Karpas-422 (cell line): ENCODE measurements at regions not wholly inside any gene's neighbourhood (a gene's known extent, or its start where the extent isn't known, plus 50 kb on each side); places are given as distances from the start of the nearest gene placed in this dataset.
"Not testable (repeated sequence)": the region's sequence is repeated elsewhere in the genome, so short reads cannot be mapped to it uniquely, and the experiment has no call there.

ENCODE experiments used
- DNase-seq: peaks from one replicate; pipeline ENCODE4 v3.0.0-alpha.2; 2015
- H2AFZ ChIP-seq: fragments of 200-600 bp; sonication (generic); 2 replicates; pipeline ENCODE4 v1.6.1; 2014; ENCODE audit warnings: antibody characterized with exemption, low read length, mixed read lengths
- H3K27ac ChIP-seq: fragments of 200-600 bp; sonication (generic); 2 replicates; pipeline ENCODE4 v1.5.1; 2014; ENCODE audit warnings: mild to moderate bottlenecking, low read length, moderate library complexity
- H3K27me3 ChIP-seq: fragments of 200-600 bp; sonication (generic); 2 replicates; pipeline ENCODE4 v1.6.1; 2014; ENCODE audit warnings: low read length, mixed read lengths
- H3K36me3 ChIP-seq: fragments of 200-600 bp; sonication (generic); 2 replicates; pipeline ENCODE4 v1.6.1; 2014; ENCODE audit warnings: low read length, mixed read lengths; ENCODE audit not compliant: insufficient read depth
- H3K4me1 ChIP-seq: fragments of 200-600 bp; sonication (generic); 2 replicates; pipeline ENCODE4 v1.6.1; 2014; ENCODE audit warnings: mild to moderate bottlenecking, low read length, mixed read lengths
- H3K4me2 ChIP-seq: fragments of 200-600 bp; sonication (generic); 2 replicates; pipeline ENCODE4 v1.6.1; 2014; ENCODE audit warnings: low read length, low read depth, mild to moderate bottlenecking; ENCODE audit not compliant: poor library complexity, severe bottlenecking
- H3K4me3 ChIP-seq: fragments of 200-600 bp; sonication (generic); 2 replicates; pipeline ENCODE4 v1.5.1; 2014; ENCODE audit warnings: mild to moderate bottlenecking, antibody characterized with exemption, low read length, mixed read lengths
- H3K79me2 ChIP-seq: fragments of 200-600 bp; sonication (generic); 2 replicates; pipeline ENCODE4 v1.6.1; 2014; ENCODE audit warnings: mild to moderate bottlenecking, low read length, mixed read lengths
- H3K9ac ChIP-seq: fragments of 200-600 bp; sonication (generic); 2 replicates; pipeline ENCODE4 v1.6.0; 2014; ENCODE audit warnings: low read length
- H3K9me2 ChIP-seq: fragments of 200-600 bp; sonication (generic), shearing (Covaris generic); replicated peaks from 2 replicates; pipeline ENCODE4 v1.6.0; 2014; ENCODE audit warnings: mild to moderate bottlenecking, low read length, moderate library complexity; ENCODE audit not compliant: insufficient read depth
- H3K9me3 ChIP-seq: fragments of 300-700, 200-600 bp; sonication (generic); 2 replicates; pipeline ENCODE4 v1.6.1; 2014; ENCODE audit warnings: low read length, mixed read lengths
- H4K20me1 ChIP-seq: fragments of 200-600 bp; sonication (generic); 2 replicates; pipeline ENCODE4 v1.6.1; 2014; ENCODE audit warnings: mild to moderate bottlenecking, antibody characterized with exemption, low read length, low read depth; ENCODE audit not compliant: insufficient read depth

DNA sequence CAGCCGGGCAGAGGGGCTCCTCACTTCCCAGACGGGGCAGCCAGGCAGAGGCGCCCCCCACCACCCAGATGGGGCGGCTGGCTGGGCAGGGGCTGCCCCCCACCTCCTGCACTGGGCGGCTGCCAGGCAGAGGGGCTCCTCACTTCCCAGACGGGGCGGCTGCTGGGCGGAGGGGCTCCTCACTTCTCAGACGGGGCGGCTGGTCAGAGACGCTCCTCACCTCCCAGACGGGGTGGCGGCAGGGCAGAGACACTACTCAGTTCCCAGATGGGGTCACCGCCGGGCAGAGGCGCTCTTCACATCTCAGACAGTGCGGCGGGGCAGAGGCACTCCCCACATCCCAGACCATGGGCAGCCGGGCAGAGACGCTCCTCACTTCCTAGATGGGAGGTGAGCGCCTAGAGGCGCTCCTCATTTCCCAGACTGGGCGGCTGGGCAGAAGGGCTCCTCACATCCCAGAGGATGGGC is 142.3 kb upstream of the FHIT start:
- not testable (repeated sequence) for H3K4me3 ChIP-seq, H3K4me2 ChIP-seq, H3K36me3 ChIP-seq, H3K9me2 ChIP-seq, H3K9me3 ChIP-seq, H2AFZ ChIP-seq, H3K79me2 ChIP-seq, H3K27ac ChIP-seq, H4K20me1 ChIP-seq, H3K27me3 ChIP-seq, H3K4me1 ChIP-seq, H3K9ac ChIP-seq, DNase-seq

DNA sequence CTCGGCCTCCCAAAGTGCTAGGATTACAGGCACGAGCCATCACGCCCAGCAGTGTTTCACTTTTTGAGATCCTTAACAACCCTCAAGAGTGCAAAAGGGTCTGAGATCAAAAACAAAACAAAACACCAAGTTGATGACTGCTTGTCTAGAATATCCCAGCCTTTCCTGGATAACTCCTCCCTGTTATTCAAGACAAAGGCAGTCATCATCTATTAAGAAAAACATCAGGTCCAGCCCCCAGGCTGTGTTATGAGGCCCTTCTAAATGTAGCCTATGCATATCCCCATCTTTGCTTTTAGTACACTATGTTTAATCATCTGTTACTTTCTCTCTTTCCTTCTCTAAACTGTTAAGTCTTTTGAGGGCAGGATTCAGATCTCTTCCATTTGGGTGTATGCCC is 150.1 kb upstream of the FHIT start:
- no peaks in the 10 kb centered on the region for H3K79me2 ChIP-seq
- no peaks in the 10 kb centered on the region for H3K36me3 ChIP-seq
- no peaks in the 10 kb centered on the region for H3K9me2 ChIP-seq
- no peak overlapping the region for H3K4me3 ChIP-seq
- H3K4me2 ChIP-seq: no peak overlapping the region
- H3K4me1 ChIP-seq: no peaks in the 10 kb centered on the region
- no peak for DNase-seq
- no peaks in the 10 kb centered on the region for H3K27me3 ChIP-seq
- H4K20me1 ChIP-seq: no peaks in the 10 kb centered on the region
- H3K27ac ChIP-seq: no peak overlapping the region
- peaks cover 5% of the 10 kb centered on the region; the same call in 1 of the 2 replicates for H3K9me3 ChIP-seq
- no peak overlapping the region for H2AFZ ChIP-seq
- H3K9ac ChIP-seq: no peak overlapping the region

DNA sequence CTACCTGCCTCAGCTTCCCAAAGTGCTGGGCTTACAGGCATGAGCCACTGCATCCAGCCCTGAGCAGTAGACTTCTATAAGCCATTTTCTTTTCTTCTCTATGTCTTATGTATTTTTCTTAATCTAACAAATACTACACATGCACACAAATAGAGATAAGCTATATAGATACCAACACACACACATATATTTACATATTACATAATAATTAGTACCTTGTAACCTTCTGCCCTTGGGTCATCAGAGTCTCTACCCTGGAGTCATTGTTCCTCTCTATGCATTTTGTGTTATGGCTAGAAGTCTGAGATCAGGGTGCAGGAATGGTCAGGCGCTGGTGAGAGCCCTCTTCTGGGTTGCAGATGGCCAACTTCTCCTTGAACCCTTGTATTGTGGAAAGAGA is 154.0 kb upstream of the PTPRG start:
- Histone ChIP-seq H3K4me1 (no peaks in the 10 kb centered on the region), H3K9me2 (no peaks in the 10 kb centered on the region), H3K27me3 (no peaks in the 10 kb centered on the region), H2AFZ (no peak overlapping the region), H3K36me3 (no peaks in the 10 kb centered on the region), H3K27ac (no peak overlapping the region), H3K9me3 (peaks cover 6% of the 10 kb centered on the region; the same call in 1 of the 2 replicates), H3K4me3 (no peak overlapping the region), H3K9ac (no peak overlapping the region), H3K79me2 (no peaks in the 10 kb centered on the region), H3K4me2 (no peak overlapping the region), H4K20me1 (no peaks in the 10 kb centered on the region)
- DNase-seq: no peak

DNA sequence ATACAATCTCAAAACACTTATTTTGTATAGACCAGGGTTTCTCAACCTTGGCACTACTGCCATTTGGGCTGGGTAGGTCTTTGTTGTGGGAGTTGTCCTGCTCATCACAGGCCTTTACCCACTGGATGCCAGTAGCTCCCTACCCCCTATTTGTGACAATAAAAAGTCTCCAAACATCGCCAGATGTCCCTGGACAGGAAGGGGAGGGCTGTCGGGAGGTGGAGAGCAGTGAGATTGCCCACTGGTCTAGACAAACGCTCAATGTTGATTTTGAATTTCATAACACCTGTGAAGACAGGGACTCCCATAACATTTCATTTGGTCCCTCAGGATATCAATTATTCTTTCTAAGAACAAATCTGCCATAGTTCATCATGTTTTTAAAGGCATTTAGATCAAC is 151.7 kb upstream of the PTPRG start:
- Histone ChIP-seq H2AFZ (no peak overlapping the region), H3K4me3 (no peak overlapping the region), H3K4me2 (no peak overlapping the region), H3K27me3 (no peaks in the 10 kb centered on the region), H3K9me3 (peaks cover 6% of the 10 kb centered on the region; the same call in 1 of the 2 replicates), H3K9me2 (no peaks in the 10 kb centered on the region), H3K9ac (no peak overlapping the region), H4K20me1 (no peaks in the 10 kb centered on the region), H3K36me3 (no peaks in the 10 kb centered on the region), H3K4me1 (no peaks in the 10 kb centered on the region), H3K27ac (no peak overlapping the region), H3K79me2 (no peaks in the 10 kb centered on the region)
- DNase-seq: no peak

DNA sequence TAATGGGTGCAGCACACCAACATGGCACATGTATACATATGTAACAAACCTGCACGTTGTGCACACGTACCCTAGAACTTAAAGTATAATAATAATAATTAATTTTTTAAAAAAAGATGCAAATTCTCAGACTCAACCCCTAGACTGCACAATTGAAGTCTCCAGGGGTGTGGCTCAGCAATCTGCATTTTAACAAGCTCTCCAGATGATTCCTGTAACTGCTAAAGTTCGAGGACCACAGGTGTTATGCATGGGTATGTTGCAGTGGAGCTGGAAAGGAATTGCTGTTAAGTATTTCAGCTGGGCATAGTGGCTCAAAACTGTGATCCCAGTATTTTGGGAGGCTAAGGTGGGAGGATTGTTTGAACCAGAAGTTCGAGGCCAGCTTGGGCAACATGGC is 151.0 kb upstream of the PTPRG start:
- H3K36me3 ChIP-seq, H3K9ac ChIP-seq, H3K27ac ChIP-seq, H4K20me1 ChIP-seq, H3K4me1 ChIP-seq, H3K27me3 ChIP-seq, DNase-seq, H3K9me2 ChIP-seq, H2AFZ ChIP-seq, H3K79me2 ChIP-seq, H3K4me3 ChIP-seq, H3K9me3 ChIP-seq, H3K4me2 ChIP-seq: not testable (repeated sequence)

DNA sequence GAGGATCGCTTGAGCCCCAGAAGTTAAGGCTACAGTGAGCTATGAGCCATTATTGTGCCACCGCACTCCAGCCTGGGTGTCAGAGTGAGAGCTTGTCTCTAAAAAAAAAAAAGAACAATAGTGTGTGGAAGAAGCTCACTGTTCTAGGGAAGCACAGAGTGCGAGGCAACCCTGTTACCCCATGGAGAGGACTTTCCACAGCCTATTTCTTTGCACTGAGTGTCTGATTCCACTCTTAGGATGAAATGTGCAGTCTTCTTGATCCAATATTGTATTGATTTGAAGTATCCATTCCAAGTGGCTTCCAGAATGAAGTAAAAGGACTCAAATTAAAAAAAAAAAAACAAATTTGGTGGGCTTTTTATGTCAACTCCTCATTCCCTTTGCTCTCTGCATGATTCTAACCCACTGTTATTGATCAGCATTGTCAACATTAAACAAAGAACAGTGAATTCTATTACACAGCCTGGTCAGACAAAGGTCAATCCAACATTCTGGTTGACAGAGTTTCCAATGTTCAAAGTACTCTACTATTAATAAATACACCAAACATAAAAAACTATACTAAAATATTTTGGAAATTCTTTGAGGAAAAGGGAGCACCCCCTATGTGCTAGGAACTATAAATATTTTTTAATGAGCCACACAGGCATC is 150.2 kb upstream of the PTPRG start:
- Histone ChIP-seq H3K27ac (no peak overlapping the region), H3K9ac (no peak overlapping the region)

DNA sequence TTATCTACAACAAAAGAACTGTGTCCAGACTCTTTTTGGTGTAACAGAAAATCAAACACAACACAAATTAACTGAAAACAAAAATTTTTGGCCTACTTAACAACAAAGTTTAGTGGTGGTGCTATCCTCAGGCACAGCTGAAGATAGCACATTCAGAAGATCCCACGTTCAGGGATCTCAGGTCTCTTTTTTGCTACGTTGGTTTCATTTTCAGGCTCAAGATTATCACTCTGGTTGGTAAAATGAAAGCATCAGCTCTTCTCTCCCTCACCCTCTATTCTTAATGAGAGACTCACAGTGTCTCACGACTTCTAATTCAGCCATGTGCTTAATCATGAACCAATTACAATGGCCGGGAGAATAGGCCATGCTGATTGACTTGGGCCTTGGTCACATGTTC is 146.9 kb upstream of the PTPRG start:
- Histone ChIP-seq H4K20me1 (no peaks in the 10 kb centered on the region), H2AFZ (no peak overlapping the region), H3K27ac (no peak overlapping the region), H3K9me3 (peaks cover 3% of the 10 kb centered on the region; the same call in 1 of the 2 replicates), H3K27me3 (no peaks in the 10 kb centered on the region), H3K79me2 (no peaks in the 10 kb centered on the region), H3K4me1 (no peaks in the 10 kb centered on the region), H3K9me2 (no peaks in the 10 kb centered on the region), H3K4me3 (no peak overlapping the region), H3K9ac (no peak overlapping the region), H3K4me2 (no peak overlapping the region), H3K36me3 (no peaks in the 10 kb centered on the region)
- DNase-seq: no peak

More for the DNA sequence above, 150.2 kb upstream of the PTPRG start:
- Histone ChIP-seq H3K9me2 (no peaks in the 10 kb centered on the region), H3K27me3 (no peaks in the 10 kb centered on the region), H3K79me2 (no peaks in the 10 kb centered on the region), H3K4me2 (no peak overlapping the region), H4K20me1 (no peaks in the 10 kb centered on the region), H3K36me3 (no peaks in the 10 kb centered on the region), H2AFZ (no peak overlapping the region), H3K4me1 (no peaks in the 10 kb centered on the region), H3K4me3 (no peak overlapping the region), H3K9me3 (peaks cover 6% of the 10 kb centered on the region; the same call in 1 of the 2 replicates)
- DNase-seq: no peak

DNA sequence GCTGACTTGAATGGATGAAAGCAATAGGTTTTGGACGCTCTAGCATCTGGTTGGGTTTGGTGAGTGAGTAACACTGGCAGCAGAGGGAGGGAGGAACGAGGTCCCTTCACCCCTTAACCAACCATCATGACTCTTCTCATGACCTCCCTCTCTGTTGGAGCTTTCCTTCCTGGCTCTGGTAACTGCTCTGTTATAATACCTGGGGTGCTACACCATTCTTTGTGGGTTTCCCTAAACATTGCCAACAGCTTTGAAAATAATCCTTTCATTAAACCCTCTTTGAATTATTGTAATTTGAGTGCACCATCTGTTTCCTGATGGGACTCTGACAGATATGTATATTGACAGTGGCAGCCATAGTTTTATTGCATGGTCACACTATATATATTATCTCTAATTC is 146.2 kb upstream of the PTPRG start:
- DNase-seq: no peak
- Histone ChIP-seq H3K36me3 (no peaks in the 10 kb centered on the region), H4K20me1 (no peaks in the 10 kb centered on the region), H3K4me2 (no peak overlapping the region), H3K79me2 (no peaks in the 10 kb centered on the region), H3K9me2 (no peaks in the 10 kb centered on the region), H3K4me1 (no peaks in the 10 kb centered on the region), H3K9me3 (peaks cover 3% of the 10 kb centered on the region; the same call in 1 of the 2 replicates), H3K4me3 (no peak overlapping the region), H3K27ac (no peak overlapping the region), H3K9ac (no peak overlapping the region), H2AFZ (no peak overlapping the region), H3K27me3 (no peaks in the 10 kb centered on the region)
